ENCODE measurements at regions not wholly inside any gene's neighbourhood (a gene's known extent, or its start where the extent isn't known, plus 50 kb on each side); places are given as distances from the start of the nearest gene placed in this dataset.

DNA sequence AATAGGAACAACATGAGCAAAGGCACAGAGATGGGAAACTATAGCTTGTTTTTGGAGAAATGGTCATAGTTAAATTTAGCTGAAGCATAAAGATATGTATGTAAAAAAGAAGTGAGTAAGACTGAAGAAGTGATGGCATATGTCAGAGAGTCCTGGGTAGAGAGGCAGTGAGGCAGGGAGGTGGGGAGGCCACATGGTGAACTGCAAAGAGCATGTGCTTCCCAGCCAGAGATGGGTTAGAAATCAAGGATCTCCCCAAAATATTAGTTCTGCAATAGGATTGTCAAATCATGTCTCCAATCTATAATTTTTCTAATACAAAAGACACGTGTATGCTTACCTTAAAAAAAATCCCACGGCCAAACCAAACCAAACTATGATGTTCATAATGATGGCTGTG lies 82.1 kb upstream of the STXBP6 start:
- no peak for FAIRE-seq
- no peak overlapping the region for H3K4me2 ChIP-seq (ENCODE audit: low read length)
- H3K4me1 Mint-ChIP-seq (ENCODE audit: low read depth, unreplicated experiment) = peaks cover 35% of the 10 kb centered on the region

DNA sequence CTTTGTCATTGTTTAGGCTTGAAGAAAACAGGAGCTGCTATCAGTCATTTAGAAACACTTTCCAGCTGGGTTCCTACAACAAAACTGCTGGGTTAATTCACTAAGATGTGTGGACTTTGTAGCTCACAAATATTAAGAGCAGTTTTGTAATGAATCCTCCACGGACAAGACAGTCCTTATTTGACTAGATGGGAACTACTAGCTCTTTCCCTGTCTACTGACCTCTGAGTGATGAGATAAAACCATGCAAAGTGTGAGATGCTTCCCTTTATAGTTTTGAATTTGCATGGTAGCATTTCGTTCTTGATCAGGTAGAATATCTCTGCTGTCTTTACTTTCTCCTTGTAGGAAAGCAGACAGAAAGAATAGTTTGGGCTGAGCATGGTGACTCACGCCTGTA lies 72.9 kb upstream of the STXBP6 start:
- Histone ChIP-seq H3K4me2 (ENCODE audit: low read length) (no peak overlapping the region), H3K9me3 (ENCODE audit: insufficient read depth, low read depth, low read length) (no peaks in the 10 kb centered on the region), H3K9ac (ENCODE audit: low read length) (no peak overlapping the region), H4K20me1 (ENCODE audit: insufficient read depth, low read length) (no peaks in the 10 kb centered on the region), H3K27me3 (ENCODE audit: insufficient read depth, low read length) (no peaks in the 10 kb centered on the region), H3K27ac (ENCODE audit: low read depth, low read length) (no peak overlapping the region), H3K36me3 (ENCODE audit: insufficient read depth, low read length) (no peaks in the 10 kb centered on the region), H3K4me1 (ENCODE audit: insufficient read depth, low read length) (peaks cover 15% of the 10 kb centered on the region), H3K79me2 (ENCODE audit: insufficient read depth, low read length) (no peaks in the 10 kb centered on the region), H3K4me3 (ENCODE audit: insufficient read depth, low read depth, low read length) (no peak overlapping the region), H2AFZ (ENCODE audit: low read depth, low read length) (no peak overlapping the region)
- no peak for TF ChIP-seq EZH2 (IDR thresholded peaks at IDR 0.05; ENCODE audit: insufficient read depth, low read length)
- TF ChIP-seq, protein P1, sequence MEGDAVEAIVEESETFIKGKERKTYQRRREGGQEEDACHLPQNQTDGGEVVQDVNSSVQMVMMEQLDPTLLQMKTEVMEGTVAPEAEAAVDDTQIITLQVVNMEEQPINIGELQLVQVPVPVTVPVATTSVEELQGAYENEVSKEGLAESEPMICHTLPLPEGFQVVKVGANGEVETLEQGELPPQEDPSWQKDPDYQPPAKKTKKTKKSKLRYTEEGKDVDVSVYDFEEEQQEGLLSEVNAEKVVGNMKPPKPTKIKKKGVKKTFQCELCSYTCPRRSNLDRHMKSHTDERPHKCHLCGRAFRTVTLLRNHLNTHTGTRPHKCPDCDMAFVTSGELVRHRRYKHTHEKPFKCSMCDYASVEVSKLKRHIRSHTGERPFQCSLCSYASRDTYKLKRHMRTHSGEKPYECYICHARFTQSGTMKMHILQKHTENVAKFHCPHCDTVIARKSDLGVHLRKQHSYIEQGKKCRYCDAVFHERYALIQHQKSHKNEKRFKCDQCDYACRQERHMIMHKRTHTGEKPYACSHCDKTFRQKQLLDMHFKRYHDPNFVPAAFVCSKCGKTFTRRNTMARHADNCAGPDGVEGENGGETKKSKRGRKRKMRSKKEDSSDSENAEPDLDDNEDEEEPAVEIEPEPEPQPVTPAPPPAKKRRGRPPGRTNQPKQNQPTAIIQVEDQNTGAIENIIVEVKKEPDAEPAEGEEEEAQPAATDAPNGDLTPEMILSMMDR (IDR thresholded peaks at IDR 0.05; ENCODE audit: insufficient read depth, low read depth, low read length) = no peak
- Mint-ChIP-seq H3K27ac (ENCODE audit: unreplicated experiment) (no peak overlapping the region), H3K4me3 (ENCODE audit: unreplicated experiment) (no peak overlapping the region), H3K36me3 (ENCODE audit: low read depth, unreplicated experiment) (no peaks in the 10 kb centered on the region), H3K27me3 (ENCODE audit: low read depth, unreplicated experiment) (no peaks in the 10 kb centered on the region), H3K4me1 (ENCODE audit: low read depth, unreplicated experiment) (peaks cover 30% of the 10 kb centered on the region), H3K9me3 (ENCODE audit: unreplicated experiment) (peaks cover 3% of the 10 kb centered on the region)
- no peak for DNase-seq (ENCODE audit: low read depth)
- peak; percentile 47 for FAIRE-seq

More for the DNA sequence above, 82.1 kb upstream of the STXBP6 start:
- TF ChIP-seq, protein P1 (IDR thresholded peaks at IDR 0.05; ENCODE audit: insufficient read depth, low read depth, low read length) = no peak
- TF ChIP-seq EZH2 (IDR thresholded peaks at IDR 0.05; ENCODE audit: insufficient read depth, low read length) = no peak
- H3K4me1 ChIP-seq (ENCODE audit: insufficient read depth, low read length) = no peaks in the 10 kb centered on the region
- no peak for DNase-seq (ENCODE audit: low read depth)
- Mint-ChIP-seq H3K27me3 (ENCODE audit: low read depth, unreplicated experiment) (no peaks in the 10 kb centered on the region), H3K4me3 (ENCODE audit: unreplicated experiment) (no peak overlapping the region), H3K27ac (ENCODE audit: unreplicated experiment) (peak overlapping the region; percentile 98), H3K36me3 (ENCODE audit: low read depth, unreplicated experiment) (no peaks in the 10 kb centered on the region), H3K9me3 (ENCODE audit: unreplicated experiment) (no peaks in the 10 kb centered on the region)
- no peaks in the 10 kb centered on the region for H3K36me3 ChIP-seq (ENCODE audit: insufficient read depth, low read length)
- no peak overlapping the region for H3K9ac ChIP-seq (ENCODE audit: low read length)
- H3K9me3 ChIP-seq (ENCODE audit: insufficient read depth, low read depth, low read length) = no peaks in the 10 kb centered on the region
- H3K79me2 ChIP-seq (ENCODE audit: insufficient read depth, low read length) = no peaks in the 10 kb centered on the region
- H4K20me1 ChIP-seq (ENCODE audit: insufficient read depth, low read length) = no peaks in the 10 kb centered on the region
- peaks cover 14% of the 10 kb centered on the region for H3K27me3 ChIP-seq (ENCODE audit: insufficient read depth, low read length)
- H3K4me3 ChIP-seq (ENCODE audit: insufficient read depth, low read depth, low read length) = no peak overlapping the region
- H2AFZ ChIP-seq (ENCODE audit: low read depth, low read length) = no peak overlapping the region
- H3K27ac ChIP-seq (ENCODE audit: low read depth, low read length) = no peak overlapping the region

GRCh38 chr14:25122211-25122610 lies 72.3 kb upstream of the STXBP6 start:
- Histone ChIP-seq H3K4me3 (ENCODE audit: insufficient read depth, low read depth, low read length) (no peak overlapping the region), H4K20me1 (ENCODE audit: insufficient read depth, low read length) (no peaks in the 10 kb centered on the region), H3K36me3 (ENCODE audit: insufficient read depth, low read length) (no peaks in the 10 kb centered on the region), H3K4me2 (ENCODE audit: low read length) (peak overlapping the region; percentile 31), H3K9me3 (ENCODE audit: insufficient read depth, low read depth, low read length) (no peaks in the 10 kb centered on the region), H3K4me1 (ENCODE audit: insufficient read depth, low read length) (peaks cover 15% of the 10 kb centered on the region), H2AFZ (ENCODE audit: low read depth, low read length) (no peak overlapping the region), H3K27me3 (ENCODE audit: insufficient read depth, low read length) (no peaks in the 10 kb centered on the region), H3K79me2 (ENCODE audit: insufficient read depth, low read length) (no peaks in the 10 kb centered on the region), H3K9ac (ENCODE audit: low read length) (peak overlapping the region; percentile 4), H3K27ac (ENCODE audit: low read depth, low read length) (peak overlapping the region; percentile 56)
- Mint-ChIP-seq H3K36me3 (ENCODE audit: low read depth, unreplicated experiment) (no peaks in the 10 kb centered on the region), H3K27ac (ENCODE audit: unreplicated experiment) (peak overlapping the region; percentile 86), H3K27me3 (ENCODE audit: low read depth, unreplicated experiment) (no peaks in the 10 kb centered on the region), H3K9me3 (ENCODE audit: unreplicated experiment) (peaks cover 6% of the 10 kb centered on the region), H3K4me3 (ENCODE audit: unreplicated experiment) (no peak overlapping the region), H3K4me1 (ENCODE audit: low read depth, unreplicated experiment) (peaks cover 35% of the 10 kb centered on the region)
- no peak for DNase-seq (ENCODE audit: low read depth)
- TF ChIP-seq EZH2 (IDR thresholded peaks at IDR 0.05; ENCODE audit: insufficient read depth, low read length) = no peak
- TF ChIP-seq, protein P1 (IDR thresholded peaks at IDR 0.05; ENCODE audit: insufficient read depth, low read depth, low read length) = no peak
- FAIRE-seq = no peak

Data from astrocyte (in vitro differentiated cells and primary cell).